ENCODE measurements at regions not wholly inside any gene's neighbourhood (a gene's known extent, or its start where the extent isn't known, plus 50 kb on each side); places are given as distances from the start of the nearest gene placed in this dataset.

GRCh38 chr9:27939186-27939585 is 365.9 kb upstream of the C9orf72 start:
- TF ChIP-seq CTCF (conservative IDR thresholded peaks at IDR 0.05; ENCODE audit: low read length) (no peak), EZH2phosphoT487 (IDR thresholded peaks at IDR 0.05; ENCODE audit: borderline replicate concordance) (no peak)

Data from Loucy (cell line).